DND-41 (cell line): ENCODE measurements at regions not wholly inside any gene's neighbourhood (a gene's known extent, or its start where the extent isn't known, plus 50 kb on each side); places are given as distances from the start of the nearest gene placed in this dataset.

Source experiments
- CTCF ChIP-seq: IDR thresholded peaks from 2 replicates; pipeline ENCODE4 v1.5.1; 2012; ENCODE audit warnings: borderline replicate concordance, low read length, moderate library complexity, mild to moderate bottlenecking; ENCODE audit not compliant: poor library complexity, severe bottlenecking; ENCODE audit errors: extremely low read depth
- EZH2 ChIP-seq: IDR thresholded peaks from 3 replicates; pipeline ENCODE4 v1.6.1; 2012; ENCODE audit warnings: borderline replicate concordance, low read depth, mild to moderate bottlenecking, moderate library complexity, low read length, inconsistent platforms; ENCODE audit not compliant: severe bottlenecking

GRCh38 chr12:61701471-61701870, 558.7 kb upstream of the USP15 start:
- TF ChIP-seq CTCF = no peak
- no peak for TF ChIP-seq EZH2
